Fibroblast of skin of back (primary cell): ENCODE measurements at regions not wholly inside any gene's neighbourhood (a gene's known extent, or its start where the extent isn't known, plus 50 kb on each side); places are given as distances from the start of the nearest gene placed in this dataset.
"Not testable (repeated sequence)": the region's sequence is repeated elsewhere in the genome, so short reads cannot be mapped to it uniquely, and the experiment has no call there.

Experiments
- DNase-seq: peaks from one replicate; pipeline ENCODE4 v3.0.0-alpha.2; 2013

GRCh38 chr4:89492581-89493071, 185.0 kb upstream of the GPRIN3 start:
- peak; percentile 49 for DNase-seq

- DNase-seq, result no peak
These were observed 184.2 kb upstream of the GPRIN3 start for GRCh38 chr4:89491761-89492160.

- DNase-seq, result not testable (repeated sequence)
These were observed 182.4 kb upstream of the GPRIN3 start for GRCh38 chr4:89489921-89490431.

- no peak for DNase-seq
These were observed 181.8 kb upstream of the GPRIN3 start for GRCh38 chr4:89489338-89489771.

- DNase-seq, result no peak
These were observed 181.1 kb upstream of the GPRIN3 start for GRCh38 chr4:89488736-89489135.

GRCh38 chr4:89486673-89487072, 179.1 kb upstream of the GPRIN3 start:
- DNase-seq, result no peak

- DNase-seq, result no peak
These were observed 178.4 kb upstream of the GPRIN3 start for GRCh38 chr4:89486042-89486441.

GRCh38 chr4:89483833-89484232, 176.2 kb upstream of the GPRIN3 start:
- DNase-seq, result no peak

GRCh38 chr4:89482926-89483595, 175.5 kb upstream of the GPRIN3 start:
- no peak for DNase-seq

- DNase-seq, result peak; percentile 17
These were observed 174.7 kb upstream of the GPRIN3 start for GRCh38 chr4:89482251-89482650.

- DNase-seq, result peak; percentile 81
These were observed 162.4 kb upstream of the GPRIN3 start for GRCh38 chr4:89469930-89470375.

GRCh38 chr4:89469516-89469915, 161.9 kb upstream of the GPRIN3 start:
- no peak for DNase-seq

- DNase-seq, result no peak
These were observed 161.0 kb upstream of the GPRIN3 start for GRCh38 chr4:89468602-89469001.

GRCh38 chr4:89463341-89463740, 155.7 kb upstream of the GPRIN3 start:
- DNase-seq, result no peak

GRCh38 chr4:89447543-89447942, 139.9 kb upstream of the GPRIN3 start:
- no peak for DNase-seq

GRCh38 chr4:89446193-89446592, 138.6 kb upstream of the GPRIN3 start:
- no peak for DNase-seq

GRCh38 chr4:89439533-89439932, 131.9 kb upstream of the GPRIN3 start:
- DNase-seq, result no peak

- DNase-seq, result peak; percentile 16
These were observed 130.7 kb upstream of the GPRIN3 start for GRCh38 chr4:89438102-89438831.

GRCh38 chr4:89434364-89434988, 126.9 kb upstream of the GPRIN3 start:
- peak; percentile 21 for DNase-seq

- no peak for DNase-seq
These were observed 120.2 kb upstream of the GPRIN3 start for GRCh38 chr4:89427782-89428181.

- no peak for DNase-seq
These were observed 117.4 kb upstream of the GPRIN3 start for GRCh38 chr4:89425023-89425422.

- no peak for DNase-seq
These were observed 114.9 kb upstream of the GPRIN3 start for GRCh38 chr4:89422441-89422990.

- no peak for DNase-seq
These were observed 112.9 kb upstream of the GPRIN3 start for GRCh38 chr4:89420507-89420906.
